ENCODE measurements at regions not wholly inside any gene's neighbourhood (a gene's known extent, or its start where the extent isn't known, plus 50 kb on each side); places are given as distances from the start of the nearest gene placed in this dataset.
"Not testable (repeated sequence)": the region's sequence is repeated elsewhere in the genome, so short reads cannot be mapped to it uniquely, and the experiment has no call there.

GRCh38 chr13:70223911-70224310 is 115.7 kb upstream of the KLHL1 start:
- no peak for DNase-seq (ENCODE audit: low spot score)
- ATAC-seq (ENCODE audit: low read depth): no peak
- Histone ChIP-seq H3K4me3 (ENCODE audit: severe bottlenecking) (no peak overlapping the region), H3K27me3 (ENCODE audit: insufficient read depth, poor library complexity, severe bottlenecking) (no peaks in the 10 kb centered on the region), H3K9me3 (ENCODE audit: severe bottlenecking) (no peaks in the 10 kb centered on the region), H3K36me3 (ENCODE audit: low read depth) (no peaks in the 10 kb centered on the region), H3K27ac (ENCODE audit: poor library complexity, severe bottlenecking) (no peak overlapping the region), H3K4me1 (ENCODE audit: insufficient read depth, poor library complexity, severe bottlenecking) (no peaks in the 10 kb centered on the region)
- TF ChIP-seq CTCF (IDR thresholded peaks at IDR 0.05; ENCODE audit: poor library complexity, severe bottlenecking): no peak

DNA sequence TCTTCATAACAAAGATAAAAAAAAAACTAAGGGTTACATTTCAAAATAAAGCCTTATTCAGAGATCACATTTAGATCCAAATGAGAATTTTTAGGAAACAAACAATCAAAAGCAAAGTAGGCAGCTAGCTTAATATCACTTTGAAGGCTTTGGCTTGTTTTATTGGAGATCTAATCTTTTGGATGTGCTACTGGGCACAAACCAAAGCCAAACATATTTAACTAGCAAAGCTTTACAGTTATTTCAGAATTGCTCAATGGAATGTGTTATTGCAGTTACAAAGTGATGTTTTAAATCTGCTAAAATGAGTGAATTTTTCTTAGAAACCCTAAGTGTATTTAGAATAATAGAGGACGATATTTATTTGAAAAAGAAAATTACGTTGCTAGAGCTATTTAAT is 114.7 kb upstream of the KLHL1 start:
- no peak for TF ChIP-seq CTCF (IDR thresholded peaks at IDR 0.05; ENCODE audit: poor library complexity, severe bottlenecking)
- H3K27me3 ChIP-seq (ENCODE audit: insufficient read depth, poor library complexity, severe bottlenecking): no peaks in the 10 kb centered on the region
- DNase-seq (ENCODE audit: low spot score): no peak
- no peak for ATAC-seq (ENCODE audit: low read depth)
- H3K36me3 ChIP-seq (ENCODE audit: low read depth): no peaks in the 10 kb centered on the region
- H3K9me3 ChIP-seq (ENCODE audit: severe bottlenecking): no peaks in the 10 kb centered on the region
- no peaks in the 10 kb centered on the region for H3K4me1 ChIP-seq (ENCODE audit: insufficient read depth, poor library complexity, severe bottlenecking)
- no peak overlapping the region for H3K4me3 ChIP-seq (ENCODE audit: severe bottlenecking)
- no peak overlapping the region for H3K27ac ChIP-seq (ENCODE audit: poor library complexity, severe bottlenecking)

DNA sequence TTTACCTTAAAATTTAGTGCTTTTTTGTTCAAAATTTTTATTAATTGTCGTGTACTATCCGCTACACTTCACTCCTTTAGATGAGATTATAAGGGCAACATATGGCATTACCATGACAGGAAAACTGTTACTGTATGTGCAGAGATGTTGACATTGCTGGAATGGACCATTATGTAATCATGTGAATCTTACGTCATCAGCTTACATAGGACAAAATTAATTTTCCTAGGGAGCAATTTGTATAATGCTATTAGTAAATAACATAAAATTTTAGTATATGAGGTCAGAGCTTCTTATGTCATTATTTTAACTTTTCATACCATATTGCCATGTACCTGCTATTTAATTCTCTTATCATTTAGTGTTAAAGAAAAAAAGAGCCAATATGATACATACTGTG is 110.4 kb upstream of the KLHL1 start:
- H3K4me3 ChIP-seq (ENCODE audit: severe bottlenecking): no peak overlapping the region
- no peak for TF ChIP-seq CTCF (IDR thresholded peaks at IDR 0.05; ENCODE audit: poor library complexity, severe bottlenecking)
- no peaks in the 10 kb centered on the region for H3K36me3 ChIP-seq (ENCODE audit: low read depth)
- ATAC-seq (ENCODE audit: low read depth): no peak
- no peak for DNase-seq (ENCODE audit: low spot score)
- H3K27me3 ChIP-seq (ENCODE audit: insufficient read depth, poor library complexity, severe bottlenecking): no peaks in the 10 kb centered on the region
- no peaks in the 10 kb centered on the region for H3K4me1 ChIP-seq (ENCODE audit: insufficient read depth, poor library complexity, severe bottlenecking)
- no peaks in the 10 kb centered on the region for H3K9me3 ChIP-seq (ENCODE audit: severe bottlenecking)
- no peak overlapping the region for H3K27ac ChIP-seq (ENCODE audit: poor library complexity, severe bottlenecking)

DNA sequence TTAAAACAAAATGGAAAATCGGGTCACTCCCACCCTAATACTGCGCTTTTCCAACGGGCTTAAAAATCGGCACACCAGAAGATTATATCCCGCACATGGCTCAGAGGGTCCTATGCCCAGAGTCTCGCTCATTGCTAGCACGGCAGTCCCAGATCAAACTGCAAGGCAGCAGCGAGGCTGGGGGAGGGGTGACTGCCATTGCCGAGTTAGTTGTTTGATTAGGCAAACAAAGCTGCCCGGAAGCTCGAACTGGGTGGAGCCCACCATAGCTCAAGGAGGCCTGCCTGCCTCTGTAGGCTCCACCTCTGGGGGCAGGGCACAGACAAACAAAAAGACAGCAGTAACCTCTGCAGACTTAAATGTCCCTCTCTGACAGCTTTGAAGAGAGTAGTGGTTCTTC is 100.7 kb upstream of the KLHL1 start:
- not testable (repeated sequence) for H3K9me3 ChIP-seq (ENCODE audit: severe bottlenecking); H3K36me3 ChIP-seq (ENCODE audit: low read depth); H3K4me1 ChIP-seq (ENCODE audit: insufficient read depth, poor library complexity, severe bottlenecking); H3K27ac ChIP-seq (ENCODE audit: poor library complexity, severe bottlenecking); DNase-seq (ENCODE audit: low spot score); H3K27me3 ChIP-seq (ENCODE audit: insufficient read depth, poor library complexity, severe bottlenecking); ATAC-seq (ENCODE audit: low read depth); H3K4me3 ChIP-seq (ENCODE audit: severe bottlenecking)

- Histone ChIP-seq H3K27me3 (ENCODE audit: insufficient read depth, poor library complexity, severe bottlenecking) (no peaks in the 10 kb centered on the region), H3K9me3 (ENCODE audit: severe bottlenecking) (no peaks in the 10 kb centered on the region), H3K27ac (ENCODE audit: poor library complexity, severe bottlenecking) (no peak overlapping the region), H3K36me3 (ENCODE audit: low read depth) (no peaks in the 10 kb centered on the region), H3K4me1 (ENCODE audit: insufficient read depth, poor library complexity, severe bottlenecking) (no peaks in the 10 kb centered on the region), H3K4me3 (ENCODE audit: severe bottlenecking) (no peak overlapping the region)
- DNase-seq (ENCODE audit: low spot score) (no peak), ATAC-seq (ENCODE audit: low read depth) (no peak)
- TF ChIP-seq CTCF (IDR thresholded peaks at IDR 0.05; ENCODE audit: poor library complexity, severe bottlenecking): no peak
These were observed 98.4 kb upstream of the KLHL1 start for GRCh38 chr13:70206671-70207070.
